PC-3 (cell line): ENCODE measurements at regions not wholly inside any gene's neighbourhood (a gene's known extent, or its start where the extent isn't known, plus 50 kb on each side); places are given as distances from the start of the nearest gene placed in this dataset.

Source experiments
- CTCF ChIP-seq: fragments of 300-600 bp; sonication (generic); conservative IDR thresholded peaks from 2 replicates; pipeline ENCODE4 v1.5.1; 2017; ENCODE audit warnings: antibody characterized with exemption, low read depth, mild to moderate bottlenecking, low read length
- EZH2 ChIP-seq: fragments of 300-600 bp; sonication (generic); IDR thresholded peaks from one replicate; pipeline ENCODE4 v1.6.1; 2017; ENCODE audit warnings: antibody characterized with exemption, mild to moderate bottlenecking, low read length; ENCODE audit not compliant: unreplicated experiment
- EZH2phosphoT487 ChIP-seq: fragments of 300-600 bp; sonication (generic); IDR thresholded peaks from 2 replicates; pipeline ENCODE4 v1.6.1; 2018; ENCODE audit warnings: mild to moderate bottlenecking, antibody characterized with exemption, low read length, borderline replicate concordance

GRCh38 chr1:101131239-101131843 lies 105.5 kb upstream of the S1PR1 start:
- TF ChIP-seq CTCF (no peak), EZH2phosphoT487 (no peak), EZH2 (no peak)
